ENCODE measurements at regions not wholly inside any gene's neighbourhood (a gene's known extent, or its start where the extent isn't known, plus 50 kb on each side); places are given as distances from the start of the nearest gene placed in this dataset.

GRCh38 chr12:87783467-87783866, 245.7 kb downstream of the C12orf50 start:
- no peak for DNase-seq

DNA sequence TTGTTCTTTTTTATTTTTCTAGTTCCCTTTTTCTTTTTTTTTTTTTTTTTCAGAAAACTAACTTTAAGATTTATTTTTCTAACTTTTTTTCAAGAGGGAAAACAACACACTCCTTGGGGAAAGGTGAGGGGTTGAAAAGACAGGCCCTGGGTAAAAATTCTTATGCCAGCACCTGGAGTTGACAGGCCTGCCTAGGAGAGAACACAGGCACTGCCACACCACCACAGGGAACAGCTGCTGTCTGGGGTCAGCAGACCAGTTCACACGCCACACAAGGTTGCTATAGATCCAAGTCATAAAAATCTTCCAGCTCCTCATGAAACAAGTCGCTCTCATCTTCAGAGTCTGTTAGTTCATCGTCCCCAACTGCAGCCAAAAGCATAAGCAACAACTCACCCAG, 246.4 kb downstream of the C12orf50 start:
- no peak for DNase-seq

- peak; percentile 48 for DNase-seq
Measured at GRCh38 chr12:87779858-87780498, 249.2 kb downstream of the C12orf50 start.

DNA sequence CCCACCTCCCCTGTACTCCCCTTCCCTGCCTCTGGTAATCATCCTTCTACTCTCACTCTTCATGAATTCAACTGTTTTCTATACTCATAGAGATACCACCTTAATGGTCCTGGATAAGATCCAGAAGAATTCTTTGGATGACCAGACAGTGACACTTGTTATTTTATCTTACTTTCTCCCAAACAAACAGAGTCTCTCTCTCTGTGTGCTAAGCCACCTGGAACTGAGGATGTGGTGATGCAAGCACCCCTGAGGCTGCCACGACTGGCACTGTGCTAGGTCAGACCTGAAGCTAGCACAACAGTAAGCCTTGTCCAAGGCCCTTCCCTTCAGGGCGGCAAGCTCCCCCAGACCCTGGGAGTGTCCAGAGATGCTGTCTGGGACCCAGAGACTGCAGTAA, 250.2 kb downstream of the C12orf50 start:
- no peak for DNase-seq

DNA sequence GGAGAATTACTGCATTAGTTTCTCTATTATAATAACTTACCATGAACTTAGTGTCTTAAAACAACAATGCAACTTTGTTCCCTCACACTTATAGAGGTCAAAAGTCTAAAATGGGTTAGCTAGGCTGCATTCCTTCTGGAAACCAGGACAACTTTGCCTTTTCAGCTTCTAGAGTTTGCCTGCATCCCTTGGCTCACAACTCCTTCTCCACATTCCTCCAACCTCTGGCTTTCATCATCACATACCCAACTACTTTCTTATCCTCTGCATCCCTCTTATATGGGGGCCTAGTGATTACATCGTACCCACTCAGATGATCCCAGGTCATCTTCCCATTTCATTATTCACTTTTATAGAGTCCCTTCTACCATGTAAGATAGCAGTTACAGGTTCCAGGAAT, 251.1 kb downstream of the C12orf50 start:
- no peak for DNase-seq

DNA sequence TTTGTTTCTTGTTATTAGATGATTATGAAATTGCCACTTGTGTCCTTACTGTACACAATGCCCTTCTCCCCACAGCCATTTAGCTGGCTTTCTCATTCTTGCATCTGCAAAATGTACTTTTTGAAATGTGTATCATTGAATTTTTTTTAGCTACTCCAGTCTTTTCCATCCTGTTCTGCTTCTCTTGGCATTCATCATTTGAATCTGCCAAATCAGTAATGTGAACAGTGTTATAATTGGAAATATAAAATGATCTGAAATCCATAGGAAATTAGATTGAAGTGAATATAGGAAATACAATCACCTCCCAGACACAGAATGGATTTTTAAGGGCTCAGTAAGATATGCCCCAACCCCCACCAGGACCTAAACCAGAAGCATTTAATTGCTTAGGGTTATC, 253.4 kb downstream of the C12orf50 start:
- no peak for DNase-seq

DNA sequence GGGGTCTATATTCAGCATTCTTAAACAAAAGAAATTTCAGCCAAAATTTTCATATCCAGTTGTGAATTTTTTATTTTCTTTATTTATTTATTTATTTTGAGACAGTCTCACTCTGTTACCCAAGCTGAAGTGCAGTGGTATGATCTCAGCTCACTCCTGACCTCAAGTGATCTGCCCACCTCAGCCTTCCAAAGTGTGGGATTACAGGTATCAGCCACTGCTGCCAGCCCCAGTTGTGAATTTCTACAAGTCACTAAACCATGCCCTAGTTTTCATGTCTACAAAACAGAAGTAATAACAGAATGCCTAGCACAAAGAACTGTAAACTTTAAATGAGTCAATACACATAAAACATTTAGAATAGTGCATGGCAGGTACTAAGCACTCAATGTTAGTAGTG, 254.2 kb downstream of the C12orf50 start:
- no peak for DNase-seq

DNA sequence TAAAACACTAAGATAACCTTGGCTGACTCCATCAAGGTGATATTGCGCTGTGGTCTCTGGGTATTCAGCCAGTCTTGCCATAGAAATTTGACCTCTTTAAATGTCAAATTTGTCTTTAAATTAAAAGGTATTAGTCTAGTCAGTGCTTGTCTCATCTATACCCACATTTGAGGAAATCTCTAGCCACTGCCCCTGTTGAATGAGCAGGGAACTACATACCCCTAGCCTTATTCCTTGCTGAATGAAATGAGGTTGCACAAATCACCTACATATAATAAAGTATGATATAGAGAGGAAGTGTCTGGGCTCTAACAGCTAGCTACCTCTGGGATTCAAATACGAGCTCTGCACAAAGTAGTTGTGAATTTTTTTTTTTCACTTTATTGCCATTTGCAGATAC, 256.8 kb downstream of the C12orf50 start:
- no peak for DNase-seq

GRCh38 chr12:87768501-87769287, 260.5 kb downstream of the C12orf50 start:
- DNase-seq, result no peak

- DNase-seq, result no peak
Measured at GRCh38 chr12:87766044-87766443, 263.2 kb downstream of the C12orf50 start.

GRCh38 chr12:87760943-87761342, 268.3 kb downstream of the C12orf50 start:
- no peak for DNase-seq

DNA sequence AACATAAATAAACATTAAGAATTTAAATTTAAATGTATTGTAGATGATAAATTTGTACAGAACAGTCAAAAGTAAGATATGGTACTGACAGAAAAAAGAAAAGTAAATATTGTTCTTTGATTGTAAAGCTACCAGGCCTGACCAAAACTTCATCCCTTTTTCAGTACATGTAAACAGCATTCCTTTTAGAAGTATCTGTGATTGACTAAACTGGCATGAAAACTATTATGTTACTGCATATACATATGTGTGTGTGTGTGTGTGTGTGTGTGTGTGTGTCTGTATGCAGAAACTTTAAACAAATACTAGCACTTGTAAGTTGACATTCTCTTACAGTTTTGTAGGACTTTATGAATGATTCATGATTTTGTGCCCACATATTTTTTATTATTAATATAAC, 270.9 kb downstream of the C12orf50 start:
- no peak for DNase-seq

GRCh38 chr12:87756721-87757120, 272.5 kb downstream of the C12orf50 start:
- no peak for DNase-seq

DNA sequence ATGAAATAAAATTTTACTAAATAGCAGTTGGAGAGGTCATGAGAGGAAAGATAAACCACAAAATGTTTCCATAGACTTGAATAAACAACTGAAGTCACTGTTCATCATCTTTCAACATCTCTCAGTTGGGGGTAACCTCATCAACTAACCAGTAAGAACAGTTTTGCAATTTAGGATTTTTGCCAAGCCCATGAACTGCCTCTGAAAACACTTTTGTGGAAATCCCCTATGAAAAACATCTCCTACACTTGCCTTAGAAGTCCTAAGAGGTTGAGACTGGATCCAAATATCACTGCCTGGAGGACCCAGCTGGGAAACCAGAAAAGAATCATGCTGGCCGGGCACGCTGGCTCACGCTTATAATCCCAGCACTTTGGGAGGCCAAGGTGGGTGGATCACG, 273.1 kb downstream of the C12orf50 start:
- DNase-seq, result no peak

DNA sequence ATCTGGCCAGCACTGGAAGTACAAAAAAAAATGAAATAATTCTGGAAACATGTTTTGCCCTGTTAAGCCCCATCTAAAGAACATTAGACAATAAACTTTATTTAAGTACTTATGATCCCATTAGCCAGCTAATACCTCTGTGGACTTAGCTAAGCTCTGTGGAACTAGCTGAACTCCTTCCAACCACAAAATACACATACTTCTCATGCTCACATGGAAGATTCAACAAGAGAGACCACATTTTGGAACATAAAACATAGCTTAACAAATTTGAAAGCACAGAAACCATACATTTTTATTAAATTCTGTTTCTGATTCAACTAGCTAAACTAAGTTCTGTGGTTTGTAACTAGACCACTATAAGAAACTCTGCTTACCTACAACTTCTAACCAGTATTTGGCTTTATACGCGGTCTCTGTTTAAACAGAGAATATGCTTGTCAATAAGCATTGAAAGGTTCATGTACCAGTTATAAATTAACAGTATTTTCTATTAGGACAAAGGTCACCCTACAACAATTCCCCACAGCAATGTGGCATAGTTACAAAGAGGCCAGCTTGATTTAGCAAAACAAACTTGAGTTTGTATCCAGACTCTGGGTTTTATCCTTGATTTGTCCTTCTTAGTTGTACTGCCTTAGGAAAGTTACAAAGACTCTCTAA, 300.1 kb downstream of the C12orf50 start:
- DNase-seq, result no peak

DNA sequence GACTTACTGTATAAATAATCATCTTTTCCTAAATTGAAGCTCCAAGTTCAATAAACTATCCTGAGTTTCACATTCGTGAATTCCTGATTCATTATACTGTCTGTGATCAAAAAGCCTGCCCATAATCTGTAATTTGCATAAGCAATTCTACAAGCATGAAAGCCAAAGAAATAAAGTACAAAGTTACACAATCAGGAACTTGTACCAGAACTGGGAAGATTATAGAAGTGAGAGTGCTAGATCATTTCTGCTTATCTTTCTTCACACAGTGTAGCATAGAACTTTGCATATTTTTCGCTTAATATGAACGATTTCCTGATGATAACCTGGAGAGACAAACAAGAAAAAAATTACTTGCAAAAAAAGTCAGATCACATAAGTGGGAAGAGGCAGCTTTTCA, 308.2 kb downstream of the C12orf50 start:
- no peak for DNase-seq

- DNase-seq, result no peak
Measured at GRCh38 chr12:87704374-87704773, 324.8 kb downstream of the C12orf50 start.

GRCh38 chr12:87690236-87690810, 338.9 kb downstream of the C12orf50 start:
- no peak for DNase-seq

DNA sequence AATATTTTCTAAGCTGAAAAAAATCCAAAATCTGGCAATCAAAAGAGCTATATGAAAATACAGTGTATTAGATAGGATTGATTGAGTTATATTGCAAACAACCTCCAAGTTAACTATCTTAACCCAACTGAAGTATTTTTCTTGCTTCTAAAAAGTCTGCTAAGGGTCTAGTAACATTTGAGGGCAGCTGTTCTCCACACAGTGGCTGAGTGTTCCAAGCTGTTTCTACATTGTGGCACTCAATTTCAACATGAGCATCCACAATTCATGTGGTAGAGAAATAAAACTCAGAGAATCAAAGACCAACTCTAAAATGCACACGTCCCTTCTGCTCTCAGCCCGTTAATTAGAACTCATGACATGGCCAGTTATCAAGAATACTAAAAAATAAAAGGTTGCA, 340.0 kb downstream of the C12orf50 start:
- DNase-seq, result no peak

DNA sequence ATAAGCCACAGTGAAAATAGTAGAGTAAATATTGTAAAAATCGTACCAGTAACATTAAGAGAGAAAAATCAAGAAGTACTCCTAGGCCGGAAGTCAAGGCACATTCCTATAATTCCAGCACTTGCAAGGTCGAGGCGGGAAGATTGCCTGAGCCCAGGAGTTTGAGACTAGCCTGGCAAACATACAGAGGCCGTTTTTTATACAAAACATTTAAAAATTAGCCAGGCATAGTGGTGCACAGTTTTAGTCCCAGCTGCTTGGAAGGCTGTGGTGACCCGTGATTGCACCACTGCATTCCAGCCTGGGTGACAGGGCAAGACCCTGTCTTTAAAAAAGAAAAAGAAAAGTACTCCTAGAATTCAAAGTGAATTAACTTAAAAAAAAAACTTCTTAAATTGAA, 341.8 kb downstream of the C12orf50 start:
- no peak for DNase-seq

DNA sequence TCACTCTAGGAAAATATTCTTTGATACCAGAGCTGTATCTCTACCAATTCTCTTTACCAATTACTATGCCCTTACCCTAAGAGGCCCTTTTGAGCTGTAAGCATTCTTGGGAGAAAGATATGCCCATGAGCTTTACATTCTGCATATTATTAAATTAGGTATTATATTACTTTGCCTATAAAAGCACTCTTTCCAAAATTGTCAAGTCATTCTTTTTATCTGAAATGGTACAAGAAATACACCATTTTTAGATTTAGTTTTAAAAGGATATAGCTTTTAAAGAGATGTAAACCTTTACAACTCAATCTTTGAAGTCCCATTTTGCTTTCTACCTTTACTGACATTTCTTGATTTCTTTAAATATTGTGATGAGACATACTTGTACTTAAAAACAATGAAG, 343.5 kb downstream of the C12orf50 start:
- no peak for DNase-seq

DNA sequence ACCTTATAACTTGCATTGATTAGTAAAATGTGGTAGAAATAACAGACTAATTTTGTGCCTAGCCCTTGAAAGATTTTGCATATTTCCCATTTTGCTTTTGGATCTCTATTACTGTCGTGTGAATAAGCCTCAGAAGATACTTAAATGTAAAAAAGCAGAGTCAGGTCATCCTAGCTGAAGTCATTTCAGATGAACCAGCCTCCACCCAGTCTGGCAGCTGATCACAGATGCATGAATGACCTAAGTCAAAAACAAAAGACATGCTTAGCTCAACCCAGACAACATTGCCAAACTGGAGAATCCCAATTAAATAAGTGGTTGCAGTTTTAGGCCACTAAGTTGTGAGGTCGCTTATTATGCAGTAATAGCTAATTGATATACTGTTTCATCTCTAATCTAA, 349.9 kb downstream of the C12orf50 start:
- no peak for DNase-seq

GRCh38 chr12:87678453-87678852, 350.7 kb downstream of the C12orf50 start:
- DNase-seq, result no peak

GRCh38 chr12:87676731-87677130, 352.5 kb downstream of the C12orf50 start:
- peak; percentile 20 for DNase-seq
